Psoas muscle (tissue), 7 donors: ENCODE measurements at regions not wholly inside any gene's neighbourhood (a gene's known extent, or its start where the extent isn't known, plus 50 kb on each side); places are given as distances from the start of the nearest gene placed in this dataset.
"Not testable (repeated sequence)": the region's sequence is repeated elsewhere in the genome, so short reads cannot be mapped to it uniquely, and the experiment has no call there.

ENCODE experiments used
- ATAC-seq, 4 donors: fragments of 200-7000 bp; cut with Tn5 transposase; one replicate each; pipeline ENCODE4 v1.9.1; 2020; ENCODE audit warnings: moderate library complexity in 3 of 4, mild to moderate bottlenecking in 2 of 4
- DNase-seq, 2 donors: peaks; one replicate each; pipeline ENCODE4 v3.0.0-alpha.2; 2020
- H3K27ac ChIP-seq: fragments of 200-600 bp; one replicate; pipeline ENCODE4 v1.8.0; 2022
- H3K27me3 ChIP-seq, 3 donors: fragments of 200-600 bp in 1 of 3; one replicate each; pipeline versions ENCODE4 v1.6.1 to v1.8.0; 2013 to 2022; ENCODE audit warnings: low read length in 2 of 3, mild to moderate bottlenecking in 2 of 3, moderate library complexity in 1 of 3; ENCODE audit not compliant: insufficient read depth in 3 of 3
- H3K36me3 ChIP-seq, 2 donors: fragments of 200-600 bp in 1 of 2; one replicate each; pipeline versions ENCODE4 v1.6.1 to v1.8.0; 2013 to 2022; ENCODE audit warnings: low read depth in 1 of 2, mild to moderate bottlenecking in 1 of 2, moderate library complexity in 1 of 2; ENCODE audit not compliant: insufficient read depth in 1 of 2
- H3K4me1 ChIP-seq: fragments of 200-600 bp; one replicate; pipeline ENCODE4 v1.8.0; 2022
- H3K4me3 ChIP-seq: fragments of 200-600 bp; one replicate; pipeline ENCODE4 v1.8.0; 2022; ENCODE audit warnings: mild to moderate bottlenecking
- H3K9me3 ChIP-seq: fragments of 200-600 bp; one replicate; pipeline ENCODE4 v1.8.0; 2022
- CTCF ChIP-seq: fragments of 200-600 bp; IDR thresholded peaks from one replicate; pipeline ENCODE4 v1.8.0; 2022; ENCODE audit warnings: antibody characterized with exemption
- WGBS, 3 donors: extraction: QIAGEN DNeasy Blood & Tissue Kit; methylation state at CpG; one replicate each; pipeline versions ENCODE4 v1.1.6 to v1.1.7; 2013; 5-methylcytosine and 5-hydroxymethylcytosine counted together
- intact Hi-C, 2 donors: fragments of 100-400 bp; cut with DNase I; formaldehyde crosslinking; loops; one replicate each; pipeline versions ENCODE4 v1.11.0 to v1.14.2; 2022
- donor health status: healthy with polysubstance abuse.
- donor health status: DM: no; HTN: no; CAD: no; lungs with moderate emphysema.
- donor health status: Bipolar disorder and iron deficiency.
- donor health status: healthy.
- donor health status: DM: yes; HTN: yes; CAD: no.
- donor health status: DM: no; HTN: no; CAD: no.
- donor health status: DM: yes; HTN: yes; CAD: no.

- H3K4me1 ChIP-seq, result no peaks in the 10 kb centered on the region
- no peaks in the 10 kb centered on the region for H3K9me3 ChIP-seq
- no peaks in the 10 kb centered on the region for H3K36me3 ChIP-seq
- H3K27ac ChIP-seq, result no peak overlapping the region
- no peak overlapping the region for H3K4me3 ChIP-seq
- TF ChIP-seq CTCF, result no peak
- 83 to 85% (median 83%) methylated on average over 4 of the region's 4 CpGs for WGBS, 3 donors
- ATAC-seq (no peak), DNase-seq (no peak)
- intact Hi-C loops, result no loop called here
- H3K27me3 ChIP-seq, result no peaks in the 10 kb centered on the region
These were observed 67.8 kb upstream of the IL33 start for GRCh38 chr9:6147846-6148245.

- Histone ChIP-seq H3K4me3 (no peak overlapping the region), H3K4me1 (no peaks in the 10 kb centered on the region), H3K27me3 (no peaks in the 10 kb centered on the region), H3K9me3 (no peaks in the 10 kb centered on the region), H3K27ac (no peak overlapping the region), H3K36me3 (no peaks in the 10 kb centered on the region)
- WGBS, 3 donors, result 90 to 97% (median 93%) methylated on average over 1 of the region's 1 CpG
- no peak for TF ChIP-seq CTCF
- DNase-seq (no peak), ATAC-seq (no peak)
- intact Hi-C loops, result no loop called here
These were observed 70.7 kb upstream of the IL33 start for GRCh38 chr9:6144947-6145346.

- intact Hi-C loops, result no loop called here
- ATAC-seq, result no peak
These were observed 72.7 kb upstream of the IL33 start for GRCh38 chr9:6142799-6143454.

GRCh38 chr9:6135780-6136179, 79.8 kb upstream of the IL33 start:
- H3K27ac ChIP-seq, DNase-seq, ATAC-seq, H3K36me3 ChIP-seq, H3K4me3 ChIP-seq, H3K27me3 ChIP-seq, intact Hi-C loops, H3K4me1 ChIP-seq, H3K9me3 ChIP-seq: not testable (repeated sequence)
- 90 to 91% (median 90%) methylated on average over 15 to 25 of the region's 25 CpGs for WGBS, 3 donors

More at GRCh38 chr9:6142799-6143454, 72.7 kb upstream of the IL33 start:
- Histone ChIP-seq H3K4me3 (no peak overlapping the region), H3K9me3 (no peaks in the 10 kb centered on the region), H3K27ac (no peak overlapping the region), H3K4me1 (no peaks in the 10 kb centered on the region), H3K27me3 (no peaks in the 10 kb centered on the region), H3K36me3 (no peaks in the 10 kb centered on the region)
- DNase-seq, result no peak
- TF ChIP-seq CTCF, result no peak

GRCh38 chr9:6134661-6135180, 80.9 kb upstream of the IL33 start:
- WGBS, 3 donors, result 29 to 76% (median 57%) methylated on average over 2 of the region's 2 CpGs
- Histone ChIP-seq H3K27me3 (peaks cover 0 to 2% (median 0%) of the 10 kb centered on the region in 3 donors), H3K36me3 (no peaks in the 10 kb centered on the region), H3K9me3 (no peaks in the 10 kb centered on the region), H3K4me3 (no peak overlapping the region), H3K27ac (no peak overlapping the region), H3K4me1 (no peaks in the 10 kb centered on the region)
- ATAC-seq (no peak), DNase-seq (no peak)
- intact Hi-C loops, result no loop called here
- no peak for TF ChIP-seq CTCF
